Kidney epithelial cell (primary cell): ENCODE measurements at regions not wholly inside any gene's neighbourhood (a gene's known extent, or its start where the extent isn't known, plus 50 kb on each side); places are given as distances from the start of the nearest gene placed in this dataset.

Experiments
- DNase-seq: peaks from one replicate; pipeline ENCODE4 v3.0.0-alpha.2; 2010; ENCODE audit warnings: low read depth
- H3K27me3 ChIP-seq: 2 replicates; pipeline ENCODE4 v1.6.0; 2011; ENCODE audit warnings: low read length; ENCODE audit not compliant: control insufficient read depth, insufficient read depth
- H3K36me3 ChIP-seq: 2 replicates; pipeline ENCODE4 v1.5.1; 2011; ENCODE audit warnings: low read length; ENCODE audit not compliant: control insufficient read depth, insufficient read depth
- H3K4me3 ChIP-seq: 2 replicates; pipeline ENCODE4 v1.5.1; 2011; ENCODE audit warnings: low read depth, mild to moderate bottlenecking, control low read depth, low read length
- CTCF ChIP-seq: IDR thresholded peaks from 2 replicates; pipeline ENCODE4 v1.5.1; 2011; ENCODE audit warnings: mild to moderate bottlenecking, moderate library complexity, low read length, control low read depth, inconsistent platforms; ENCODE audit not compliant: insufficient read depth, poor library complexity, severe bottlenecking

GRCh38 chr9:7676609-7677156 lies 122.9 kb downstream of the DMAC1 start:
- no peak for TF ChIP-seq CTCF
- no peaks in the 10 kb centered on the region for H3K36me3 ChIP-seq
- no peaks in the 10 kb centered on the region for H3K27me3 ChIP-seq
- no peak overlapping the region for H3K4me3 ChIP-seq
- DNase-seq: no peak

GRCh38 chr9:7671847-7672246 lies 127.7 kb downstream of the DMAC1 start:
- Histone ChIP-seq H3K4me3 (no peak overlapping the region), H3K36me3 (no peaks in the 10 kb centered on the region), H3K27me3 (no peaks in the 10 kb centered on the region)
- no peak for TF ChIP-seq CTCF
- no peak for DNase-seq

GRCh38 chr9:7668541-7668940 lies 131.0 kb downstream of the DMAC1 start:
- Histone ChIP-seq H3K27me3 (no peaks in the 10 kb centered on the region), H3K4me3 (no peak overlapping the region), H3K36me3 (no peaks in the 10 kb centered on the region)
- no peak for TF ChIP-seq CTCF
- no peak for DNase-seq

GRCh38 chr9:7665874-7666273 lies 133.7 kb downstream of the DMAC1 start:
- H3K36me3 ChIP-seq: no peaks in the 10 kb centered on the region
- no peaks in the 10 kb centered on the region for H3K27me3 ChIP-seq
- no peak for DNase-seq
- H3K4me3 ChIP-seq: no peak overlapping the region
- TF ChIP-seq CTCF: no peak

GRCh38 chr9:7659766-7660165 lies 139.8 kb downstream of the DMAC1 start:
- no peaks in the 10 kb centered on the region for H3K27me3 ChIP-seq
- no peak for DNase-seq
- no peak for TF ChIP-seq CTCF
- H3K4me3 ChIP-seq: no peak overlapping the region
- no peaks in the 10 kb centered on the region for H3K36me3 ChIP-seq

GRCh38 chr9:7656636-7657035 lies 142.9 kb downstream of the DMAC1 start:
- Histone ChIP-seq H3K4me3 (no peak overlapping the region), H3K27me3 (no peaks in the 10 kb centered on the region), H3K36me3 (no peaks in the 10 kb centered on the region)
- DNase-seq: no peak
- no peak for TF ChIP-seq CTCF
